K562 (cell line): ENCODE measurements at regions not wholly inside any gene's neighbourhood (a gene's known extent, or its start where the extent isn't known, plus 50 kb on each side); places are given as distances from the start of the nearest gene placed in this dataset.

Source experiments
- ATAC-seq: fragments of 200-7000 bp; cut with Tn5 transposase; 3 replicates; pipeline ENCODE4 v1.9.1; 2020; ENCODE audit warnings: moderate library complexity
- BruUV-seq: library from RNA; stranded (reverse); fragments of 400-500 nt; replicated peaks from 2 replicates; lab custom pipeline; 2021; lab: Mats Ljungman, UMichigan
- CTCF ChIA-PET: fragments of 300-600 bp; formaldehyde crosslinking; extraction: SDS; loops from one replicate; lab custom pipeline; 2021; ENCODE audit warnings: low intra/inter-chr PET ratio; lab: Yijun Ruan, JAX
- POLR2A ChIA-PET: fragments of 300-600, 350-650 bp; sonication (Branson Sonifier 250); formaldehyde crosslinking; extraction: SDS; loops from one replicate; lab custom pipeline; 2021; ENCODE audit warnings: antibody characterized with exemption, inconsistent platforms; lab: Yijun Ruan, JAX
- DNase-seq, 4 experiments: peaks; one replicate each; pipeline versions ENCODE4 v3.0.0 to v3.0.0-alpha.2; 2011 to 2018; ENCODE audit warnings: low spot score in 3 of 4, mixed read lengths in 3 of 4; ENCODE audit errors: extremely low read depth in 1 of 4
- FAIRE-seq: peaks from 2 replicates; lab custom pipeline; 2011; peaks lifted over from hg19 to GRCh38; lab: Jason Lieb, UNC
- H2AFZ ChIP-seq: 2 replicates; pipeline ENCODE4 v1.6.0; 2011; ENCODE audit warnings: low read depth, low read length, control low read depth, inconsistent platforms
- H3K27ac ChIP-seq: fragments of 200-600 bp; 3 replicates; pipeline ENCODE4 v1.8.0; 2011; ENCODE audit warnings: low read depth, mild to moderate bottlenecking, control low read depth, inconsistent platforms, low read length, moderate library complexity, mixed read lengths; ENCODE audit errors: extremely low read depth
- H3K27me3 ChIP-seq, 2 experiments: fragments of 300-600 bp in 1 of 2; 2 replicates in 1 of 2; 3 replicates in 1 of 2; pipeline versions ENCODE4 v1.6.0 to v1.8.0; 2011; ENCODE audit warnings: inconsistent platforms in 2 of 2, low read length in 2 of 2, mild to moderate bottlenecking in 1 of 2, mixed read lengths in 1 of 2, moderate library complexity in 1 of 2; ENCODE audit not compliant: control insufficient read depth in 2 of 2, insufficient read depth in 2 of 2
- H3K36me3 ChIP-seq: fragments of 300-600 bp; 3 replicates; pipeline ENCODE4 v1.8.0; 2011; ENCODE audit warnings: mild to moderate bottlenecking, low read length, inconsistent platforms; ENCODE audit not compliant: control insufficient read depth, insufficient read depth
- H3K4me1 ChIP-seq, 2 experiments: fragments of 200-600 bp in 1 of 2; replicated peaks in 1 of 2; 2 replicates in 1 of 2; 3 replicates in 1 of 2; pipeline versions ENCODE4 v1.5.1 to v1.8.0; 2011; ENCODE audit warnings: inconsistent platforms in 2 of 2, low read length in 2 of 2, mild to moderate bottlenecking in 1 of 2, mixed read lengths in 1 of 2, moderate library complexity in 1 of 2; ENCODE audit not compliant: control insufficient read depth in 2 of 2, insufficient read depth in 2 of 2
- H3K4me2 ChIP-seq: 2 replicates; pipeline ENCODE4 v1.6.1; 2011; ENCODE audit warnings: low read length, control low read depth, inconsistent platforms, mixed read lengths; ENCODE audit not compliant: insufficient read depth
- H3K4me3 ChIP-seq: fragments of 200-600 bp; sonication (generic), shearing (Covaris generic); 2 replicates; pipeline ENCODE4 v1.5.1; 2016; ENCODE audit warnings: control low read depth, inconsistent platforms
- H3K79me2 ChIP-seq: fragments of 200-600 bp; 3 replicates; pipeline ENCODE4 v1.8.0; 2011; ENCODE audit warnings: low read length, inconsistent platforms; ENCODE audit not compliant: control insufficient read depth, insufficient read depth
- H3K9ac ChIP-seq, 2 experiments: 2 replicates each; pipeline versions ENCODE4 v1.6.0 to v1.6.1; 2011; ENCODE audit warnings: low read depth in 2 of 2, low read length in 2 of 2, control low read depth in 1 of 2, inconsistent platforms in 1 of 2, mild to moderate bottlenecking in 1 of 2, mixed read lengths in 1 of 2; ENCODE audit not compliant: insufficient read depth in 1 of 2
- H3K9me1 ChIP-seq: one replicate; pipeline ENCODE4 v1.6.0; 2011; ENCODE audit warnings: inconsistent platforms, mild to moderate bottlenecking, low read length, moderate library complexity; ENCODE audit not compliant: control insufficient read depth, insufficient read depth
- H3K9me3 ChIP-seq: replicated peaks from 2 replicates; pipeline ENCODE4 v1.5.1; 2011; ENCODE audit warnings: low read depth, low read length, inconsistent platforms; ENCODE audit not compliant: control insufficient read depth, insufficient read depth
- H4K20me1 ChIP-seq: replicated peaks from 2 replicates; pipeline ENCODE4 v1.6.1; 2011; ENCODE audit warnings: low read length, inconsistent platforms, mixed read lengths; ENCODE audit not compliant: control insufficient read depth, insufficient read depth
- ARID1B ChIP-seq: fragments of 450-650 bp; IDR thresholded peaks from 2 replicates; pipeline ENCODE4 v1.6.1; 2016; ENCODE audit warnings: antibody characterized with exemption, mild to moderate bottlenecking, inconsistent platforms
- ESRRA ChIP-seq: fragments of 450-650 bp; IDR thresholded peaks from 2 replicates; pipeline ENCODE4 v1.6.1; 2014; ENCODE audit warnings: low read depth, mild to moderate bottlenecking, moderate library complexity, borderline replicate concordance
- FOSL1 ChIP-seq: fragments of 200-800 bp; sonication (Bioruptor generic); conservative IDR thresholded peaks from 2 replicates; pipeline ENCODE4 v1.6.1; 2016; ENCODE audit warnings: missing genetic modification characterization, missing compliant biosample characterization
- FOXA3 ChIP-seq, 2 experiments: fragments of 450-650 bp in 1 of 2; sonication (generic) in 1 of 2; formaldehyde crosslinking; IDR thresholded peaks in 1 of 2; conservative IDR thresholded peaks in 1 of 2; 2 replicates each; pipeline versions ENCODE4 v1.4.0 to v1.8.0; 2020 to 2022; ENCODE audit warnings: mild to moderate bottlenecking in 2 of 2, missing genetic modification reagents in 1 of 2
- HMGN3 ChIP-seq: IDR thresholded peaks from 2 replicates; pipeline ENCODE4 v1.6.1; 2011; ENCODE audit warnings: borderline replicate concordance, low read depth, mild to moderate bottlenecking, mixed read lengths, low read length; ENCODE audit not compliant: insufficient read length; ENCODE audit errors: extremely low read depth
- MAFG ChIP-seq: fragments of 450-650 bp; conservative IDR thresholded peaks from 2 replicates; pipeline ENCODE4 v1.6.1; 2016; ENCODE audit warnings: missing genetic modification characterization, missing compliant biosample characterization
- PREB ChIP-seq: sonication (generic); formaldehyde crosslinking; IDR thresholded peaks from 2 replicates; pipeline ENCODE4 v1.8.1; 2023; ENCODE audit warnings: mild to moderate bottlenecking, missing genetic modification reagents
- ZNF174 ChIP-seq: fragments of 250-450 bp; sonication (Bioruptor Pico); IDR thresholded peaks from 2 replicates; pipeline ENCODE4 v1.4.0; 2020; ENCODE audit warnings: mild to moderate bottlenecking
- WGBS: fragments of 100-300 bp; shearing (Covaris generic); methylation state at CpG from one replicate; pipeline ENCODE4 v1.1.6; 2016; ENCODE audit warnings: low coverage, mixed read lengths; ENCODE audit not compliant: insufficient coverage; ENCODE audit errors: missing lambda C conversion rate; 5-methylcytosine and 5-hydroxymethylcytosine counted together
- in situ Hi-C: fragments of 300-500 bp; cut with MboI; formaldehyde crosslinking; loops from 4 replicates; pipeline ENCODE4 v1.15.0; 2018; ENCODE audit warnings: inconsistent platforms, mixed read lengths
- intact Hi-C: fragments of 100-400 bp; cut with micrococcal nuclease; formaldehyde crosslinking; loops from 2 replicates; pipeline ENCODE4 v1.14.2; 2022

DNA sequence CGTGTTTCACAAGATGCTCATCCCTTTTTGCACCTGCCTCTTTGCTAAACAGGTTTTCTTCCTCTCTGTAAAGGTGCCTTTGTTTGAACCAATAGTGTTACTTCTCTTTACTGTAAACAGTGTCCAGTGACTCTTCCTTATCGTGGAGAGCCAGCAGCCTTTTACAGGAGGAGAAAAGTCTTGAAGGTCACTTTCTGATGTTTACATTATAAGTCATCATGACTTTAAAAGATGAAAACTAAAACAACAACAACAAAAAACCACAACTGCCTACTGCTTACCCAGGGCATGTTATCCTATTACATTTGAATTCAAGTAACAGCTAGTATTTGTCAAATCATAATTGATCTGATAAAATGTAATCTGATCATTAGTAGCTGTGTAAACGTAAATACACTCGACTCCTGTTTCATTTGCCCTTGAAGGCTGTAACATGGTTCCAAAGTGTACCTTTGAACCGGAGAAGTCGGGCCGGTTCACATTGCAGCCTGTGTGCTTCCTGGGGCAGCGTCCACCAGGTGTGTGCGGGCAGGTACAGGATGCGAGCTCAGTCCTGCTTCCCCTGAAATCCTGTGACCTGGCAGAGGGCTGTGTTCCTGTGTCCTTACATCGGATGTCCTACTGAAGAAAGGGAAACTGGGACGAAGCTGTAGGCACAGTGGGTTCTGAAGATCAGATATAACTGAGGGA lies 118.1 kb downstream of the C9orf152 start:
- Histone ChIP-seq H3K4me2 (peak overlapping the region; percentile 1; the same call in 1 of the 2 replicates), H3K27me3 (no peaks in the 10 kb centered on the region), H3K79me2 (no peaks in the 10 kb centered on the region), H4K20me1 (no peaks in the 10 kb centered on the region), H3K27ac (no peak overlapping the region), H3K9me1 (no peaks in the 10 kb centered on the region), H3K9me3 (no peaks in the 10 kb centered on the region), H3K4me1 (no peaks in the 10 kb centered on the region), H3K36me3 (no peaks in the 10 kb centered on the region), H2AFZ (no peak overlapping the region), H3K4me3 (no peak overlapping the region), H3K9ac (no peak overlapping the region)
- no peak for ATAC-seq
- no peak for TF ChIP-seq MAFG (tag)
- no peak for TF ChIP-seq PREB (CRISPR knock-in tag)
- TF ChIP-seq ARID1B: 0 out of 2 replicates have a peak, but pooled peaks have one; percentile 18
- no peak for TF ChIP-seq ZNF174 (CRISPR knock-in tag)
- no peak for TF ChIP-seq HMGN3
- peak; percentile 52; the same call in 1 of the 2 replicates for TF ChIP-seq ESRRA
- peak in 1 of 2 experiments; percentile 71; a peak in 2 of 4 replicates for TF ChIP-seq FOXA3 (CRISPR knock-in tag; conservative IDR thresholded peaks at IDR 0.05 in 1 of 2, IDR thresholded peaks at IDR 0.05 in 1 of 2)
- peak; percentile 88 for TF ChIP-seq FOSL1
- POLR2A ChIA-PET: interaction anchor here (0.7 kb wide), 1 partner anchor 640 kb away, joined by 3 read pairs; no protein-coding TSS in a partner anchor
- no peak for DNase-seq
- BruUV-seq: no TSS peak
- intact Hi-C loops: no loop called here
- in situ Hi-C loops: no loop called here
- no peak for FAIRE-seq
- WGBS: 1% methylated on average over 12 of the region's 12 CpGs
- CTCF ChIA-PET: no interaction called here
